Right ventricle myocardium superior (tissue), 1 donor: ENCODE measurements at regions not wholly inside any gene's neighbourhood (a gene's known extent, or its start where the extent isn't known, plus 50 kb on each side); places are given as distances from the start of the nearest gene placed in this dataset.

Source experiments
- ATAC-seq: fragments of 200-7000 bp; cut with Tn5 transposase; one replicate; pipeline ENCODE4 v1.9.1; 2020; ENCODE audit warnings: mild to moderate bottlenecking; ENCODE audit not compliant: poor library complexity
- DNase-seq: peaks from one replicate; pipeline ENCODE4 v3.0.0-alpha.2; 2020
- intact Hi-C: fragments of 100-400 bp; cut with DNase I; formaldehyde crosslinking; loops from one replicate; pipeline ENCODE4 v1.11.2; 2022
- donor health status: DM: no; HTN: yes; CAD: no; lungs with severe emphysema.

- ATAC-seq, result no peak
- intact Hi-C loops, result no loop called here
- DNase-seq, result no peak
These were observed 50.8 kb upstream of the PRSS1 start for GRCh38 chr7:142698429-142698828.

DNA sequence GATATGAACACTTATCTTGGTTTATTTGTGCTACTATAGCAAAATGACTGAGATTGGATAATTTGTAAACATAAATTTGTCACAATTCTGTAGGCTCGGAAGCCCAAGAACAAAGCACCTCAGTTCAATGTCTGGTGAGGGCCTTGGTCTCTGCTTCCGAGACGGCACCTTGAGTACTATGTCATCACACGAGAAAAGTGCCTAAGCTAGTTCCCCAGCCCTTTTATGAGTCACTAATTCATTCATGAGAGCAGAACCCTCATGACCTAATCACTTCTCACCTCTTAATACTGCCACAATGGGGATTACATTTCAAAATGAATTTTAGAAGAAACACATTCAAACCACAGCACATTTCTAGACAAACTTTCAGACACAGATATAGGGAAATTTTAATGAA, 52.0 kb upstream of the PRSS1 start:
- intact Hi-C loops, result no loop called here
- ATAC-seq, result no peak

DNA sequence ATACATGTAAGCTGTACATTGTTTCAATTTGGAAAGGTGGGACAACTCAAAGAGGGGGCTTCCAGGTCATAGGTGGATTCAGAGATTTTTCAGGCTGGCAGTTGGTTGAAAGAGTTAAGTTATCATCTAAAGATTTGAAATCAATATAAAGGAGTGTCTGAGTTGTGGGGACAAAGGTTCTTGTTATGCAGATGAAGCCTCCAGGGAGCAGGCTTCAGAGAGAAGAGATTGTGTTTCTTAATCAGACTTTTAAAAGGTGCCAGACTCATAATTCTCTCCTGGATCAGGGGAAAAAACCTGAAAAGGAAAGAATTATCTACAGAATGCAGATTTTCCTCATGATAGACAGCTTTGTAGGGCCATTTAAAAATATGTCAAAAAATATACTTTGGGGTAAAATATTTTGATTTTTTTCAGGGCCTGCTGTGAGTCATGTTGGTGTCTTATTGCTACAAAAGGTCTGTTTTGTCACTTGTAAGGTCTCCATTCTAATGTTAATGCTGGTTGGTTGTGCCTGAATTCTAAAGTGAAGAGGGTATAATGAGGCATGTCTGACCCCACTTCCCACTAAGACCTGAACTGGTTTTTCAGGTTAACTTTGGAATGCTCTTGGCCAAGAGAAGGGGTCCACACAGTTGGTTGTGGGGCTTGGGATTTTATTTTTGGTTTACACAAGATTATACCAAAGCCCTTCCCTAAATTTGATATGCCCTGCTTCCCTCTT, 52.7 kb upstream of the PRSS1 start:
- intact Hi-C loops, result no loop called here
- no peak for DNase-seq
- no peak for ATAC-seq

More for the DNA sequence above, 52.0 kb upstream of the PRSS1 start:
- DNase-seq, result no peak

- ATAC-seq (no peak), DNase-seq (no peak)
- intact Hi-C loops, result no loop called here
These were observed 55.4 kb upstream of the PRSS1 start for GRCh38 chr7:142693911-142694310.

- DNase-seq, result no peak
- intact Hi-C loops, result no loop called here
- ATAC-seq, result no peak
These were observed 58.6 kb upstream of the PRSS1 start for GRCh38 chr7:142690554-142691182.

DNA sequence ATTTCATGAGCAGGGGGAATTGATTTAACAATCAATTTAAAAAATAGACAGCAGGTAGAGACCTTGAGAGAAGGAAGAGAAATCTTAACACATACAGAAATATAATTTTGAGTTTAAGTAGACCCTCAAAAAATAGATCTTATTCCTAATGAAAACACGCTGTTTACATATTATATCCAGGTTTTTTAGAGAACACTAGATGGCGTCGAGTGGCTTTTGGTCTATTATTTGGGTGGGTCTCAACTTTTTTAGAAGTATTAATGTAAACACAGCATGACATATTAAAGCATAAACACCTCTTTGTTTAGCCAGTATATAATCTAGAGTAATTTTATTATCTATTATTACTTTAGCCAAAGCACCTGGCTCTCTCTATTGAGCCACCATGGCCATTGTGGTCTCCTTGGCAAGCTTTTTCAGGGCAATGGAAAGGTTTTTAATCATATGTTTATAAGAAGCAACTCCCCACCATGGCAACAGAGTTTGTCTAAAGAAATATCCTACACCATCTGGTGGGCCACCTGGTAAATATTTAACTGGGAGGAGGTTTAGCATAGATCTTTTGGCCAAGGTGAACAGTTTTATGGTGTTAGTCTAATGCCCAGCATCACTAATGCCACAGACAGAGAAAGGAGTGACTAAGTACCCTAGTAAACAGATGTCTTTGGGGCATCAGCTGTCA, 59.7 kb upstream of the PRSS1 start:
- no peak for ATAC-seq
- no peak for DNase-seq
- intact Hi-C loops, result no loop called here

GRCh38 chr7:142685877-142686508, 63.3 kb upstream of the PRSS1 start:
- DNase-seq (no peak), ATAC-seq (no peak)
- intact Hi-C loops, result no loop called here

DNA sequence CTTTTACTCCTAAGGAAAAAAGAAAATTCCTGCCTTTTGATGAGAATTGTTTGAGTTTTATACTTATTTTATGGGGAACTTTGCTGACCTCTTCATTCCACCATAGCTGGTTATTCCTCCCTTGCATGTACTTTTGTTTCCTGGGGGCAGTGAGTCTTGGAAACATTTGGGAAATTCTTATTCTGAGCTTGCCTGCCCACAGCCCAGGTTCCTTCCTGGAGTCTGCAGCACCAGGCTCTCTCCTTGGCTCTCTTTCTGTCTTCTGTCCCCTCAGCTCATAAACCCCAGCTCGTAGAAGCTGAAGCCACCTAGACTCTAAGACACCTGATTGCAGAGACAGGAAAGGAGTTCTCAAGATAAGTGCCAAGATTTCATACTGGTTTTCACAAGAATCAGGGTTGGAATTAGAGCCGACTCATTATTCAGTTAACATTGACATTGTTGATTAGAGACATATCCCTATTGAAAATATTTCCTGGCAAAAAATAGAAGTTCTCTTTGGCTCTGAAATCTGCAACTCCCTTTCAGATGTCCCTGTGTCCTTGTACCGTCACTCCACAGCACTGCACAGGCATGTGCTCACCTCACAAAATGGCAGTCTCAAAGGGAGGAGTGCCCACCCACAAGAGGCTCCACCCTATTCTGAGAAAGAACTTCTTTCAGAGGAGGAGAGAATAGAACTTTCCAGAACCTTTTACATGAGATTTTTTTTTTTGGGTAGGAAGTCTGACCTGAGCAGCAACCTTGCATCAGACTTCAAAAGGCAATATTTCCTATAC, 67.8 kb upstream of the PRSS1 start:
- no peak for ATAC-seq
- intact Hi-C loops, result no loop called here
- DNase-seq, result no peak

DNA sequence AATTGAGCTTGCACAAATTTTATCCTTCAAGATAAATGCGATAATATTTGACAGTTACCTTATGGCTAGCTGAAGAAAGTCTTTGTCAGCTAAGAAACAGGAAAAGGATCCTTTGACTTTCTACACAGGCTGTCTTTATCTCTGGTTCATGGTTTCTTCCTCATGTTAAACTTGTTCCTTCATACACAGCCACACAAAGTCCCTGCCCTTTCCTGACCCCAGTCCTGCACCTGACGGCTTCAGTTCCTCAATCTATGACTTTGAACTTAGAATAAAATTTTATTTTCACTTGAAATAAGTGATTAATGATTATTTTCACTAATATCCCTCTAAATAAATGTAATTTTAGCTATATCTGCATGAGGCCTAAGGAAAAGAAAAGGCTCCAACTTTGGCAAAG, 77.8 kb upstream of the PRSS1 start:
- no peak for ATAC-seq
- no peak for DNase-seq
- intact Hi-C loops, result no loop called here

GRCh38 chr7:142670511-142670910, 78.8 kb upstream of the PRSS1 start:
- no peak for DNase-seq
- no peak for ATAC-seq
- intact Hi-C loops, result no loop called here

- intact Hi-C loops, result no loop called here
- DNase-seq (no peak), ATAC-seq (no peak)
These were observed 80.1 kb upstream of the PRSS1 start for GRCh38 chr7:142669074-142669654.

DNA sequence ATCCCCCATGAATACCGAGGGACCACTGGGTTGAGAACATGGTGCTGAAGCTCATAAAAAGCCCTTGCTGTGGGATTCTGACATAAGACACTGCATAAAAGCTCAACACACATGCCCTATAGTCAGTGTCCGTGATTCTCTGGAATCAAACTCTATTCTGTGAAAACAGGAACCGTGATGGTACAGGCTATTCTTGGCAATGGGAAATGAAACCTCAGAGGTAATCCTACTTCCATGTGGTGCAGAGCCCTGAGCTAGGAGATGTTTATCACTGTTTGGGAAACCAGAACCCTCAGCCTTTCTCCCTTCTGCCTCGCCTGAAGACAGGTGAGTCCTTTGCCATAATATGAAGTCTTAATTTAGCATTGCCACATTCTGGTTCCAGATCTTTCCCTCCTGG, 80.8 kb upstream of the PRSS1 start:
- ATAC-seq (no peak), DNase-seq (no peak)
- intact Hi-C loops, result no loop called here

- no peak for DNase-seq
- intact Hi-C loops, result no loop called here
- no peak for ATAC-seq
These were observed 91.9 kb upstream of the PRSS1 start for GRCh38 chr7:142657376-142657775.

- DNase-seq (no peak), ATAC-seq (no peak)
- intact Hi-C loops, result no loop called here
These were observed 94.9 kb upstream of the PRSS1 start for GRCh38 chr7:142654398-142654797.

DNA sequence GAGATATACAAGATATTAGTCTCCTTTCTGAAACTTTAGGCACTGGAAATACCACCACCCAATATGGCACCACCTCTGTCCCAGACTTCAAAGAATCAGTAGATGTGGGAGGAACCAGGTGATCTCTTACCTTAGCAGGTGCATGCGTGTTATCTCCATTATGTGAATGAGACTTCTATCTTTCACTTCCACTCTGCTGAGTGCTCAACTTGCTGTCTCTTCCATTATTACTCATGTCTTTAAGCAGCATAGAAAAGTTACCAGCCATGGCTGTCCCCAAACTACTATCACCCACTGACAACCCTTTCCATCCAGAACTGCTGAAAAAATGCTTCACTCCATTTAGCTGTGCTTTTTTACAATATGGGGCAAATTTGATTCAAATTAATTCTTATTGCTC, 101.5 kb upstream of the PRSS1 start:
- intact Hi-C loops, result no loop called here
- ATAC-seq (no peak), DNase-seq (no peak)

- ATAC-seq (no peak), DNase-seq (no peak)
- intact Hi-C loops, result no loop called here
These were observed 102.7 kb upstream of the PRSS1 start for GRCh38 chr7:142646386-142647140.

- ATAC-seq, result no peak
- intact Hi-C loops, result no loop called here
- DNase-seq, result no peak
These were observed 103.5 kb upstream of the PRSS1 start for GRCh38 chr7:142645777-142646176.

DNA sequence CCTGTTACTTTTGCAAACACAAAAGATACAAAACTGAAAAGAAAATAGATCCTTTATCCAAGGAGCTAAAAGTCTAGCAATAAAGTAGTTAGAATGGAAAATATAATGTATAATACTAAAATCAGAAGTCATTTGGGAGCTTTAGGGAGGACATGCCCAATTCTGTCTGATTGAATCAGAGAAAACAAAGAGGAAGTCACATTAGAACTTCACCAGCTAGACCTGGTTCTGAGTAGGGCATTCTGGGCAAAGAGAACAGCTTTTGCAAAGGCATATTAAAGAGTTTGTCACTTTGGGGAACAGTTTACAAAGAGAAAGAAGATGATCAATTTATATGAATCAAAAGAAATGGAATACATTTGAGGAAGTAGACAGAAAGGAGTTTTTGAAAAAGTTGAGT, 107.0 kb upstream of the PRSS1 start:
- intact Hi-C loops, result no loop called here
- no peak for ATAC-seq

More for the DNA sequence above, 107.0 kb upstream of the PRSS1 start:
- no peak for DNase-seq
